Omental fat pad (tissue), 1 donor: ENCODE measurements at regions not wholly inside any gene's neighbourhood (a gene's known extent, or its start where the extent isn't known, plus 50 kb on each side); places are given as distances from the start of the nearest gene placed in this dataset.
"Not testable (repeated sequence)": the region's sequence is repeated elsewhere in the genome, so short reads cannot be mapped to it uniquely, and the experiment has no call there.

Experiments
- ATAC-seq: fragments of 150-250 bp; one replicate; pipeline ENCODE4 v1.9.1; 2016; ENCODE audit warnings: mild to moderate bottlenecking, moderate library complexity; ENCODE audit not compliant: low FRiP score
- DNase-seq: peaks from one replicate; pipeline ENCODE4 v3.0.0-alpha.2; 2019; ENCODE audit warnings: low spot score

DNA sequence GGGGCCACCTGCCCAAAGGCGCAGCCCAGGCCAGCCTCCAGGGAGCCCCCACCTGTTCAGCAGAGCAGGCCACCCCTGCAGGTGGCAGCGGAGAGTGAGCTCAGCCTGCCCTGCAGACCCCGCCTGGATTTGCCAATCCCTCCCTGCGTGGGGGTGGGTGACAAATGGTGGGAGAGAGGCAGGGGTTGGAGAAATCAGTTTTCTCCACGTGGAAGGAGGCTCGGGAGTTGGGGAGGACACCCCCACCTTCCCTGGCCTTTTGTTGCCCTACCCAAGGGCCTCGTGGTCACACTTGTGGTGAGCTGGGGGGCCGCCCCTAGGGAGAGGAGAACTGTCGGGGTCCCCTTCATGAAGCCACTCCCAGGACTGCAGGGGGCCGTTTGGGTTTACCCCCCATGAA lies 351.7 kb downstream of the CNTNAP3B start:
- ATAC-seq, DNase-seq: not testable (repeated sequence)

DNA sequence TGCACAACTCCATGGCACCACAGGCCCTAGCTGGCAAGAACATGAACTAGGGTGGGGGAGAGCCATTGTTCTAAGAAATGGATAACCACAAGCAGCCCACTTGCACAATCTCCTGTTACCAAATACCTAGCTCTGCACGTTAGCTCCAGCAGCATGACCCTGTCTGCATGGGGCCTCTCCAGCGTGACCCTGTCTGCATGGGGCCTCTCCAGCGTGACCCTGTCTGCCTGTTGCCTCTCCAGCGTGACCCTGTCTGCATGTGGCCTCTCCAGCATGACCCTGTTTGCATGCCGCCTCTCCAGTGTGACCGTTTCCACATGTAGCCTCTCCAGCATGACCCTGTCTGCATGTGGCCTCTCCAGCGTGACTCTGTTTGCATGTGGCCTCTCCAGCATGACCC lies 356.7 kb downstream of the CNTNAP3B start:
- DNase-seq, ATAC-seq: not testable (repeated sequence)

DNA sequence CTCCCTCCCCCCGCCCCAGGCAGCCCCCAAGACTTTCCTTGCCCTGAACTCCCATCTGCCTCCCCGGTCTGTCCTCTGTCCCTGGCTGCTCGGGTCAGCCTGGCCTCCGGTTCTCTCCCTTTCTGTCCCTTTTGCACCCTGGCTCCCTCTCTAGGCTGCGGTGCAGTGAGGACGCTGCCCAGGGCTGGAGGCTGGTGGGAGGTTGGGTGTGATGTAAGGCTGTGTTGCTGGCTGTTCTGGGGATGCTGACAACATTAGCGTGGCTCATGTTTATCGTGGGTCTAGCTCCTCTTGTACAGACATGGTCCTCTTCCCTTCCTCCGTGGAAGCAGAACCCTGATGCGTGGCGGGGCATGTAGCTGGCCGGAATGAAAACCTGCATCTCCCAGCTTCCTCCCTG lies 357.5 kb downstream of the CNTNAP3B start:
- not testable (repeated sequence) for ATAC-seq, DNase-seq

DNA sequence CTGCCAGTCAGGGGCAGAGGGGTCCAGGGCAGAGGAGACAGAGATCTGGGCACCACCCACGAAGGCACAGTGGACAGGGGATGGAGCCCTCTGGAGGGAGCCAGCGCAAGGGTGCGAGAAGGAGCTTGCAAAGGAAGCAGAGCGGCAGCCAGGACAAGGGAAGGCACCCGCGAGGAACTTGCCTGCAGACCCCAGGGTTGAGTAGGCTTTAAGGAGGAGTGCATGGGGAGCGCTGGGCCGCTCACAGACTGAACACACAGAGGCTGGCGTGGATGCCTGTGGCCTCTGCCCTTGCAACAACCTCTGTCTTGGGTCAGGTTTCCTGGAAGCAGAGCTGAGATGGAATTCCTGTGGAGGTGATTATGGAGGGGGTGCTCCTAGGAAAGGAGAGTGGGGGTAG lies 374.4 kb downstream of the CNTNAP3B start:
- ATAC-seq, DNase-seq: not testable (repeated sequence)

DNA sequence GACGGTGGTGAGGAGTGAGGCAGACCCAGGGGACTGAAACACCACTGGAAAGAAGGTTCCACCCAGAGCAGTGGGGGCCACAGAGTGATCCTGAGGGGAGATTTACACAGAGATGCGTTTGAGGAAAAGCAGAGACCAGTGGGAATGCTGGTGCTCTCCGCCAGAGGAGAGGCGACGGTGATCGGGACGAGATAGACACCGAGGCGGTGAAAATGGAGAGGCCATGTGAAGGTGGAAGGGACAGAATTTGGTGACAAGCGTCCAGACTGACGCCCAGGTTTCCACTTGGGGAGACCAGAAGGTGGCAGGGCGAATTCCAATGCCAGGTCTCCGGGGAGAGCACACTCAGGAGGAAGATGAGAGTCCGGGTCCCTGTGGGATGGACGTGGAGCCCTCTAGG lies 374.8 kb downstream of the CNTNAP3B start:
- not testable (repeated sequence) for ATAC-seq, DNase-seq

DNA sequence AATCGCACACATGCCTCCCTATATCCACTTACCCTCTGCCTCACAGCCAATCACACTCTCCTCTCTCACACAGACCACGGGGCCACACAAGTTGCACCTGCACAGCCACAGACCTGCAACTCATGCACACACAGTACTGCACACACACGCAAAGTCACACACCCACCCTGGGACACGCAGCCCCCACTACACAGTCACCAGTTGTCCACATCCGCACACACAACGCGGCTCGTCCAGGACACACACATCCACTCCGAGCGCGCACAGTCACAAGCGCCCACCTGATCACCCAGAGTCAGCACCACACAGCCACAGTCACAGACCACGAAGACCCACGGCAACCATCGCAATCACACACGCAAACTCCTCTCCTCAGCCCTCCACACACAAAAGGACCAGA lies 387.3 kb downstream of the CNTNAP3B start:
- not testable (repeated sequence) for DNase-seq, ATAC-seq

DNA sequence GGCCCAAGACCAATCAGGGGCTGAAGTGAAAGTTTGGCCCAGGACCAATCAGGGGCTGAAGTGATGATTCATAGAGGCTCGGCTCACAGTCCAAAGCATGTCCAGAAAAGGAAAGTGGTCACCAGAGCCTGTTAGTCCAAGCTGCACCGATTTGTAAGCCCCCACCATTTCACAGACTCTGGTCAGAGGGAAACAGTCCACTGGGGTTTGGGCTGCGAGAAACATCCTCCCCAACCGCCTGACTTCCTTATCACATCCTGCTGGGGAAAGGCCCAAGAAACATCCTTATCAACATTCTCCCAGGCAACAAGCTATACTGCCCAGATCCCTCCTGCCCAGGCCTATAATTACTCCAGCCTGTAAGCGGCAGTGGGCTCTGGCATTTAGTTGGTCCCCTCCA lies 388.1 kb downstream of the CNTNAP3B start:
- ATAC-seq, DNase-seq: not testable (repeated sequence)

DNA sequence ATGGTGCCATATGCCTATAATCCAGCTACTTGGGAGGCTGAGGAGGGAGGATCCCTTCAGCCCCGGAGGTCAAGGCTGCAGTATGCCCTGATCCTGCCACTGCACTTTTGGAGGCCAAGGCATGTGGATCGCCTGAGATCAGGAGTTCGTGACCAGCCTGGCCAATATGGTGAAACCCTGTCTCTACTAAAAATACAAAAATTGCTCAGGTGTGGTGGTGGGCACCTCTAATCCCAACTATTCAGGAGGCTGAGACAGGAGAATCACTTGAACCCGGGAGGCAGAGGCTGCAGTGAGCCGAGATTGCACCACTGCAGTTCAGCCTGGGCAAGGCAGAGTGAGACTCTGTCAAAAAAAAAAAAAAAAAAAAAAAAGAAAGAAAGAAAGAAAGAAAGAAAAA lies 390.5 kb downstream of the CNTNAP3B start:
- not testable (repeated sequence) for ATAC-seq, DNase-seq

DNA sequence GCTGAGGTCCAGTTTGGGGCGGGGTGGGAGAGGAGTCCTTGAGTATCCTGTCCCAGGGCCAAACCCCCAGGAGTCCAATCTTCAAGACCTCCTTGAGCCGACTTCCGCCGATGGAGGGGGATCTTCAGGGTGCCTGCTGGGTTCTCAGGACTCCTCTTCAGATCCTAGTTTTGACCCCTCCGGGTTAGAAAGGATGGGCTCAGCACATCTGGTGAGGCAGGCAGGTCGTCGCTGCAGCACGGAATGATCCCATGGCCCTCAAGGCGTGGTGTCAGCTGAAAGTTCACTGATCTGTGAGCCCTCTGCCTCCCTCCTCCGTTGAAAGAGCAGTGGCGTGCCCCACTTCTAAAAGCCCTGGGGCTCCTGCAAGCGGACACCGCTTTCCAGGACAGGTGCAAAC lies 430.0 kb downstream of the CNTNAP3B start:
- DNase-seq, ATAC-seq: not testable (repeated sequence)

DNA sequence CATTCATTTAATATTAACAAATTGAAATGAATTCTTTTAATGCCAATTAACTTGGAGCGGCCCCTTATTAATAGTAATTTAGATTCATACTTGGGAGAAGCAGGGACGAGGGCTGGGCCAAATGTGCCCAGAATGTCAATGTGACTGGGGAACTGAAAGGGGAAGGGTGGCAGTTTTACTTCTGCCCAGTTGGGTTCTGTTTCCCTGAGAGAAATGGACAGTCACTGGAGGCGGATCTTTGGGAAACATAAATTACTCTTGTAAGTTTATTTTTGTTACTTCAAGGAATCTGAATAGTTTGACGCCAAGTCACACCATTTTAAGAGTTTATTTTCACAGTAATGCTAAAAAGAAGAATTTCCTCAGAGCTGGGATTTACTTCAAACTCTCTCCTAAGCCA lies 432.1 kb downstream of the CNTNAP3B start:
- DNase-seq, ATAC-seq: not testable (repeated sequence)

DNA sequence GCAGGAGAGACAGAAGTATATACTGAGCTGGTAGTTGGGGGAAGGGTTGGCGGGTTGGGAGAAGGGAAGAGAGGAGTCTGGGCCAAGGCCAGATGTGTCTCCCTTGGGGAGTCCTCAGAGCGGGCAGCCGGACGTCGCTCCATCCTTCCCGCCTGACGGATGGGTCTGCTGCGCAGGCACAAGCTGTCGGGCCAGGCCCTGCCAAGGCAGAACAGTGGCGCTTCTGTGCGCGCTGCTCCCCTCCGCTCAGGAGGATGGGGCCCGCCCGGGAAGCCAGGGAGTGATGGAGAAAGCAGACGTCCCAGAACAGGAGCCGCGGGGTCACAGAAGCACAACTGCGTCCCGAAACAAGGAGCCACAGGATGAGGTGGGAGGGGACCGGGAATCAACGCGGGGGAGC lies 449.9 kb downstream of the CNTNAP3B start:
- DNase-seq, ATAC-seq: not testable (repeated sequence)

DNA sequence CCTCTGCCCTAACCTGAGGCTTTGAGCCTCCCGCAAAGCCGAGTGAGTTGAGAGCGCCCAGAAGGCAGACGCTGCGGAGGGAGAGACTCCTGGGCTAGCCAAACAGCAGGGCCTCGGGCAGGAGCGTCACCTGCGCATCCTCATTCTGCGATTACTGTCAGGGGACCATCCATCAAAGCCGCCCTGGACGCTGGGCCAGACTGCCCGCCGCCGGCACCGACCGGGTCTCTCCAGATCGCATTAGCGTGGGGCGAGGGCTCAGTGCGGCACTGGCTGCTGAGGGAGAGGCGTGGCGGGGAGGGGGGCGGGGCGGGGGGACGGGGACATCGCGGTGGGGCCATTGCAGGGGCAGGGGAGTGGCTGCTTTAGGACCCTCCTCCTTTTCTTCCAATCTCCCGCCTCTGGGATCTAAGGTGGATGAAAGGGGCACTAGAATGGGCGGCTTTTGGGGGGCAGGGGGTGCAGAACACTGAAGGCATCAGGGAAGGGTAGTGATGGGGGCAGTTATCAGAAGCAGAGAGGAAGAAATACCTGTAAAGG lies 465.7 kb downstream of the CNTNAP3B start:
- ATAC-seq, DNase-seq: not testable (repeated sequence)

DNA sequence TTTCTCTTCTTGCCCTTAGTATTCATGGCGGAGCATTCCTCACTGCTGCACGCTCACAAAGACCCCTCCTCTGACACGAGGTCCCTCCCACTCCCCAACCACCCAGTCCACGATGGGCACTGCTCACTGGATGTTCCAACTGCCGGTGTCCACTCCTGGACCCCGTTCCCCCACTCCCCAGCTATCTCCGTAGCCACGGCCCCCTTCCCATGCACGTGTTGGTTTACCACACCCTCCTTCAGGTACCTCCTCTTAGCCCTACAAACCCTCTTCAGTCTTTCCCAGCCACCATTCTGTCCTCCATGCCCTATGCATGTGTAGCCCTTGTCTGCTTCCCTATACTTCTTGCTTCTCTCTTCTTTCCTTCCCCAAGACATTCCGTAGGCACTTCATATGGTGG lies 469.6 kb upstream of the ZNG1F start:
- DNase-seq, ATAC-seq: not testable (repeated sequence)

DNA sequence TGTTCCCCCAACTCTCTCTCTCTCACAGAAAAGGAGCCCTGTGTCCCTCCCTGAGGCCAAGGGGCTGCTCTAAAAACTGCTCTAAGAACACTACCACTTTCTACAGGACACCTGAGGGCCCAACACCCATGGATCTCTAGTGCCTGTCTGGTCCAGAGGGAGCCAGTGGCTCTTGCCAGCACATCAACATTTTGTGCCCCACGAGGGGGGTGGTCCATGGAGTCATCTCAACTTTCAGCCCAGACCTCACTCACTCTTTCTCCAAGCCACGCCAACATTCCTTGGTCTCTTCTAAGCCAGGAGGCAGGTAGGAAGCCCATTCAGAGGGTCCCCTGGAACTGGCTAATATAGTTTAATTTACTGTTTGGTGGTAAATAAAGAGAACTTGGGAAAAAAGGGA lies 469.0 kb upstream of the ZNG1F start:
- ATAC-seq = not testable (repeated sequence)

DNA sequence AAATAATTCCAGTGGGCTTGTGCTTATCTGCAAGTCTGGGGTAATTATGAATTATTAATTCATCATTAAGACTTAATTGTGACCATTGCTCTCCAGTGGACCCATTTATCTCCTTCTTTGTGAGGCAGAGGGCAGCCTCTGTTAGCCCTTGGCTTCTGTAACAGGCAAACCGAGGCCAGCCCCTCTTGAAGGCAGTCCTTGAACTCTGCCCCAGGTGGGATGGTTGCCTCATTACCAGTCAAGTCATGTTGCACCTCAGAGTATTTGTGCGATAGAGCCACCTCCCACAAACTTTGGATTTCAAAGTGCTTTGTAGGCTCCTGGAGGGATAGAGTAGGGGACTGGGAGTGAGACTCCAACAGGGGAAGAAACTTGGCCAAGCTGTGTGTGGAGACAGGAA lies 468.0 kb upstream of the ZNG1F start:
- not testable (repeated sequence) for DNase-seq, ATAC-seq

More for the DNA sequence above, 469.0 kb upstream of the ZNG1F start:
- not testable (repeated sequence) for DNase-seq

DNA sequence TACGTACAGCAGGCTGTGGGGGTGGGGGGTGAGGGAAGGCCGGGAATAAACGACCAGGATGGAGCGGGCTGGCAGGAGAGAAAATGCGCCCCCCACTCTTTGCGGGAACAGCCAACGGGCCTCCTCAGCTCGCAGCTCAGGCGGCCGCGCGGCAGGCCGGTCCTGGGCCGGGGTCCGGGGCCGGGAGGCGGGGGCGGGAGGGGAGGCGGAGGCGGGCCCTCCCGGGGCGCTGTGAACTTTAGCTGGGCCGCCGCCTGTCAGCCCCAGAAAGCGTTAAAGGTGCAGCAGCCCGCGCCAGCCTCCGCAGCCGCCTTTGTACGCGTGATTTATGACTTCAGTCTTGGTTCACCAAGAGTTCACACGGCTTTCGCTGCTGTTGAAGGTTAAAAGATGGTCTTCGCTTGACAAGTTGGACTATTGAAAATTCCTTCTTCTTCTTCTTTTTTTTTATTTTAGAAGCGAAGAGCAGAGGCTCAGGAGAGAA lies 466.0 kb upstream of the ZNG1F start:
- not testable (repeated sequence) for DNase-seq, ATAC-seq

DNA sequence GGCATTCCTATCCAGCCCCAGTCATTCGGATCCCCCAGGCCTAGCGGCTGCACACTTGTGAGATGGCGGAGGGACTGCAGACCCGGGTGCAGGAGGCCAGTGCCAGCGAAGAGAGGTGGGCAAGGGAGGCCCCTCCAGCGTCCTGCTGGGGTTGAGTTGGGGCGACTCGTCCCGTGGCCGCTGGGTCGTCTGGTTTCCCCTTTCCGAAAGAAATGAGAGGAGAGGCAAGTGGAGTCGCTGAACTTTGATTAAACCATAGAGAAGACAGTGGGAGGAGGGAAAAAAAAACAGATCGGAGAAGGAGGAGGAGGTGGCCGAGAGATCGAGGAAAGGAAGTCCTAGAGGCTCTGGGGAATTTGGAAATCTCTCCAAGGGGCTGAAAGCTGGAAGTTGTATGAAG lies 465.2 kb upstream of the ZNG1F start:
- not testable (repeated sequence) for DNase-seq, ATAC-seq

DNA sequence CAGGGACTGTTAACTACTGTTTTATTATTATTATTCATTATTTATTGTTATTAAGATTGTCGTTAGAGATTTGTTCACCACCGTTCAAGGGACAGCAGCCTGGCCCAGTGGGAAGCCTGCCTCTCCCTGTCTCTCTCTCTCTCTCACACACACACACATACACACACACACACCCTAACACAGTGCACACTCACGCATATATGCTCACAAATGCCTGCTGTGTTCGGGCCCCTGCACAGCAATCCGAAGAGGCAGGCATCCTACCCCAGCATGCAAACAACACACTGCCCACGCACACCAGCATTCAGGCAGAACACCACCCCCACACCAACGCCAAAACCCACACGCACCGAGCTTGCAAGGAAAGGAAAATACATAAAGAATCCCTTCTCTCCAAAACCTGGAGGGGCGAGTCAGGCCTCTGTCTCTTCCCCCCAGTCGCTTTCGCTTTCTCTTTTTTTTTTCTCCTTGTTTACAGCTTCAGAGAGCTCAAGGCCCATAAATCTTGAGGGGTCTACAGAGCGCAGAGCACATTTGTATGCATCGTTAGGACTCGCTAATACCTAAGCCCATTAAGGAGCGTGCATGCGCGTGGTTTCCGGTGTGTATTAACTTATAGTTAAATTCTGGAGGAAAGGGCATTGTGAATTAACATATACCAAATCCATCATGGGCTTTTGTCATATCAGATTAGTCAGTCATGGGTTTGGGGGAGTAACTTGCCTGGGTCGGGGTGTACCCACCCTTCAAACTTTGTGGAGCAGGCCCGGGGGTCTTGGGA lies 464.6 kb upstream of the ZNG1F start:
- DNase-seq, ATAC-seq: not testable (repeated sequence)

DNA sequence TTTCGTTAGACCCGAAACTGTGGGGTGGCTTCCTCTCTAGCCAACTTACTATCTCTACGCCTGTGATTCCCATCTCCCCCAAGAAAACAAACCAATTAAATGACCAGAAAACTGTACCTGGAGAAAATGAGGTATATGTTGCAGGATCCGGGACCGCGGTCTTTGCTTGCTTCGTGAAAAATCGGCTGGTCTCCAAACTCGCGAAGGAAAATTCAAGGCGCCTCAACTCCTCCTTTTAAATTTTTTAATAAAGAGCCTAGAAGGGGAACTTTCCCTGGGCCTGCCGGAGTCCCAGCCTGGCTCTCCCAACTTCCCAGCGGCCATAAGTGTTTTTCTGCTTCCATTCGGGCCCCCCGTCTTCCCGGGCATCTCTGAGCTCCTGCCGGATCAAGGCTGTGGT lies 463.7 kb upstream of the ZNG1F start:
- ATAC-seq, DNase-seq: not testable (repeated sequence)

DNA sequence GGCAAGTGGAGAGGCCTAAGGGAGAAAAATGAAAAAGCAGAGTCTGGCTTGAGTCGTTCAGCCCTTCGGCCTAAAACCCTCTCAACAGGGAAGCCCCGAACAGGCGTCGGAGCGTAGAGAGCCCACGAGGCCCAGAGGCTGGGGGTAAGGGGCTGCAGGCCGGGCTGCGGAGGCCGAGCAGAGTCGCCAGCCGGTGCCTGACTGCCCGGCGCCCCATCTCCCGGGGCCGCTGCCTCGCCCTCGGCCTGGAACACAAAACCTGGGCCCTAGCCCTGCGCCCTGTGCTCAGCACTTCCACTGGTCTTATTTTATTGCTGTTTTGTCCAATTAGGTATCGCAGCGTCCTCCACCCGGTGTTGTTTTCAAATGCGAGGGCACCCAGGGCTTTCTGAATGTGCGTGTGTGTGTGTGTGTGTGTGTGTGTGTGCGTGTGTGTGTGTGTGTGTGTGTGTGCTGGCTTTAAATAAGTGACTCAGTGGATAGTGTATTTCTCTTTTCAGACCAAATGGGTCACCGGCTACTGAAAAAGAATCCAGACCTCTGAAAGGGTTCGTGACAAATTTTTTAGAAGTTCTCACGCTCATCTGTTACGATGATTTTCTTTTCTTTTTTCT lies 463.1 kb upstream of the ZNG1F start:
- ATAC-seq, DNase-seq: not testable (repeated sequence)
